GM23248 (cell line): ENCODE measurements at regions not wholly inside any gene's neighbourhood (a gene's known extent, or its start where the extent isn't known, plus 50 kb on each side); places are given as distances from the start of the nearest gene placed in this dataset.

Experiments
- DNase-seq: peaks from one replicate; pipeline ENCODE4 v3.0.0-alpha.2; 2015
- H2AFZ ChIP-seq: fragments of 200-600 bp; sonication (generic); 2 replicates; pipeline ENCODE4 v1.6.1; 2016; ENCODE audit warnings: antibody characterized with exemption
- H3F3A ChIP-seq: fragments of 200-600 bp; sonication (generic); 2 replicates; pipeline ENCODE4 v1.6.1; 2016; ENCODE audit warnings: mild to moderate bottlenecking, antibody characterized with exemption, mixed run types; ENCODE audit not compliant: insufficient read depth
- H3K27ac ChIP-seq: fragments of 200-600 bp; sonication (generic); 2 replicates; pipeline ENCODE4 v1.5.1; 2016; ENCODE audit warnings: mild to moderate bottlenecking
- H3K27me3 ChIP-seq: fragments of 200-600 bp; sonication (generic); replicated peaks from 2 replicates; pipeline ENCODE4 v1.6.1; 2016; ENCODE audit warnings: mild to moderate bottlenecking; ENCODE audit not compliant: insufficient read depth
- H3K36me3 ChIP-seq: fragments of 200-600 bp; sonication (generic); 2 replicates; pipeline ENCODE4 v1.6.1; 2016; ENCODE audit warnings: low read depth, mild to moderate bottlenecking
- H3K4me1 ChIP-seq: fragments of 200-600 bp; sonication (generic); 2 replicates; pipeline ENCODE4 v1.6.1; 2016; ENCODE audit warnings: mild to moderate bottlenecking; ENCODE audit not compliant: insufficient read depth
- H3K4me2 ChIP-seq: fragments of 200-600 bp; sonication (generic); one replicate; pipeline ENCODE4 v1.6.1; 2016; ENCODE audit warnings: mild to moderate bottlenecking; ENCODE audit not compliant: unreplicated experiment
- H3K4me3 ChIP-seq: fragments of 200-600 bp; sonication (generic); 2 replicates; pipeline ENCODE4 v1.5.1; 2016; ENCODE audit warnings: mild to moderate bottlenecking
- H3K79me2 ChIP-seq: fragments of 200-600 bp; sonication (generic); 2 replicates; pipeline ENCODE4 v1.6.1; 2016; ENCODE audit warnings: mild to moderate bottlenecking; ENCODE audit not compliant: insufficient read depth
- H3K9ac ChIP-seq: fragments of 200-600 bp; sonication (generic); 2 replicates; pipeline ENCODE4 v1.6.1; 2016; ENCODE audit warnings: mild to moderate bottlenecking
- H3K9me2 ChIP-seq: fragments of 200-600 bp; sonication (generic); 2 replicates; pipeline ENCODE4 v1.6.1; 2016; ENCODE audit warnings: mixed run types, mild to moderate bottlenecking, moderate library complexity; ENCODE audit not compliant: insufficient read depth
- H3K9me3 ChIP-seq: fragments of 200-600 bp; sonication (generic); one replicate; pipeline ENCODE4 v1.6.1; 2017; ENCODE audit warnings: low read depth
- H4K20me1 ChIP-seq: fragments of 200-600 bp; sonication (generic); 2 replicates; pipeline ENCODE4 v1.6.0; 2016; ENCODE audit not compliant: insufficient read depth
- EZH2 ChIP-seq: fragments of 200-600 bp; sonication (generic); IDR thresholded peaks from 2 replicates; pipeline ENCODE4 v1.6.1; 2018; ENCODE audit warnings: antibody characterized with exemption, mild to moderate bottlenecking; ENCODE audit not compliant: insufficient read depth, poor library complexity, severe bottlenecking
- EZH2phosphoT487 ChIP-seq: fragments of 200-600 bp; sonication (generic); IDR thresholded peaks from 2 replicates; pipeline ENCODE4 v1.6.1; 2018; ENCODE audit warnings: antibody characterized with exemption, moderate library complexity, mild to moderate bottlenecking, low read depth; ENCODE audit not compliant: insufficient read depth
- WGBS, 2 experiments: methylation state at CpG; one replicate each; pipeline ENCODE4 v1.1.6; 2015 to 2017; ENCODE audit warnings: low lambda C conversion rate in 2 of 2, low coverage in 1 of 2; ENCODE audit errors: missing lambda C conversion rate in 2 of 2; 5-methylcytosine and 5-hydroxymethylcytosine counted together
- in situ Hi-C: fragments of 300-500 bp; cut with MboI; formaldehyde crosslinking; loops from 2 replicates; pipeline ENCODE4 v1.15.0; 2020

DNA sequence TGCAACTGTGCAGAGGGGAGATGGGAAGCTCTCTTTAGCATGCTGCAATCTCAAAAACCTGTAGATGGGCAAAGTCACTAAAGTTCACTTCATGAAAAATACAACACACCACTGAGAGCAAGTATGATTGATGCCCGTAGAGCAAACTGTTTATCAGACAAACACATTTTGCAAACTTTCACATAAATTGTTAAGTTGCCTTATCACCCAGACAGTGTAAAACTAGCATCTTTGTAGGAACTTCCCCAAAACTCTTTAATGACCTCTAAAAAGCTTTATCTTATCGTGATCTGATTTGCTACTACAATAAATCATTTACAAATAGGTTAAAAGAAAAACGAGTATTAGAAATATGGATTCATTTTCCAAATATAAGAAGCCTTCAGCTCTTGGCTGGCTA lies 391.0 kb downstream of the LMO4 start:
- Histone ChIP-seq H3K9me2 (no peaks in the 10 kb centered on the region), H3K4me1 (no peaks in the 10 kb centered on the region), H3K4me2 (no peak overlapping the region), H3K79me2 (no peaks in the 10 kb centered on the region), H4K20me1 (no peaks in the 10 kb centered on the region), H3K9me3 (no peaks in the 10 kb centered on the region), H3F3A (no peaks in the 10 kb centered on the region), H3K9ac (no peak overlapping the region), H3K36me3 (no peaks in the 10 kb centered on the region), H2AFZ (no peak overlapping the region), H3K4me3 (no peak overlapping the region), H3K27me3 (no peaks in the 10 kb centered on the region), H3K27ac (no peak overlapping the region)
- WGBS, 2 experiments, result 33 to 37% methylated on average over 3 of the region's 3 CpGs
- in situ Hi-C loops, result no loop called here
- no peak for DNase-seq
- TF ChIP-seq EZH2phosphoT487 (no peak), EZH2 (no peak)

DNA sequence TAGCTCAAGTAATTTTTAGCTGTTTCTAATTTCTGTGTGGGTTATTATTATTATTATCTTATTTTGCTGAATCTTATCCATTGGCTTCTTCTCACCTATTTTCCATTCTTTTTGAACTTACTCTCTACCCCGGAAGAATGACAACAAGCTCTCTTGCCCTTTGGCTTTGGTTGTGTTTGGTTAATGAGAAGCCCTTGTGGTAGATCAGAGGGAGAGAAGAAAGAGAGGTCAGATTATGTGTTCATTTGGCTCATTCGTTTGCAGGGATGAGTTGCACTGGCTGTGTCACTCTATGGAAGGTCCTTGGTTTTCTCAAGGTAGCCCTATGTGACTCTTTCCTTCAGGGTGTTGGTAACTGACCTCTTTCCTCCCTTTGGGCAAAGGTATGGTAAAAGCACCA lies 391.9 kb downstream of the LMO4 start:
- 61% methylated on average over 2 of the region's 2 CpGs for WGBS, 2 experiments
- Histone ChIP-seq H3F3A (no peaks in the 10 kb centered on the region), H3K4me1 (no peaks in the 10 kb centered on the region), H3K79me2 (no peaks in the 10 kb centered on the region), H3K4me2 (no peak overlapping the region), H3K4me3 (no peak overlapping the region), H3K9me2 (no peaks in the 10 kb centered on the region), H3K36me3 (no peaks in the 10 kb centered on the region), H2AFZ (no peak overlapping the region), H3K27ac (no peak overlapping the region), H4K20me1 (no peaks in the 10 kb centered on the region), H3K9me3 (no peaks in the 10 kb centered on the region), H3K9ac (no peak overlapping the region), H3K27me3 (no peaks in the 10 kb centered on the region)
- no peak for TF ChIP-seq EZH2
- TF ChIP-seq EZH2phosphoT487, result no peak
- DNase-seq, result no peak
- in situ Hi-C loops, result no loop called here

DNA sequence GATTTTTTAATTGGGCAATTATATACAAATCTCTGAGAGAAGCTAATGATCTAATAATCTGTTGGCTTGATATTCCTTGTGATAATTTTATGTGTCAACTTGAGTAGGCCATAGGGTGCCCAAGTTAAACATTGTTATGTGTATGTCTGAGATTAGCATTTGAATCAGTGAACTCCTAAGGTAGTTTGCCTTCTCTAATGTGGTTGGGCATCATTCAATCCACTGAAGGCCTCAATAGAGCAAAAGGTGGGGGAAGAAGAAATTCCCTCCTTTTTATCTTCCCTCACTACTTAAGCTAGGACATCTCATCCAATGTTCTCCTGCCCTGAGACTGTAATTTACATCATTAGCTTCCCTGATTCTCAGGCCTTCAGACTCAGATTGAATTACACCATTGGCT lies 394.5 kb downstream of the LMO4 start:
- Histone ChIP-seq H3K4me3 (no peak overlapping the region), H3K4me2 (no peak overlapping the region), H3K9ac (no peak overlapping the region), H3K27me3 (no peaks in the 10 kb centered on the region), H3F3A (no peaks in the 10 kb centered on the region), H3K9me3 (no peaks in the 10 kb centered on the region), H3K27ac (no peak overlapping the region), H3K9me2 (no peaks in the 10 kb centered on the region), H3K4me1 (no peaks in the 10 kb centered on the region), H2AFZ (no peak overlapping the region), H3K36me3 (no peaks in the 10 kb centered on the region), H3K79me2 (no peaks in the 10 kb centered on the region), H4K20me1 (no peaks in the 10 kb centered on the region)
- DNase-seq, result no peak
- TF ChIP-seq EZH2phosphoT487, result no peak
- no peak for TF ChIP-seq EZH2
- in situ Hi-C loops, result no loop called here

DNA sequence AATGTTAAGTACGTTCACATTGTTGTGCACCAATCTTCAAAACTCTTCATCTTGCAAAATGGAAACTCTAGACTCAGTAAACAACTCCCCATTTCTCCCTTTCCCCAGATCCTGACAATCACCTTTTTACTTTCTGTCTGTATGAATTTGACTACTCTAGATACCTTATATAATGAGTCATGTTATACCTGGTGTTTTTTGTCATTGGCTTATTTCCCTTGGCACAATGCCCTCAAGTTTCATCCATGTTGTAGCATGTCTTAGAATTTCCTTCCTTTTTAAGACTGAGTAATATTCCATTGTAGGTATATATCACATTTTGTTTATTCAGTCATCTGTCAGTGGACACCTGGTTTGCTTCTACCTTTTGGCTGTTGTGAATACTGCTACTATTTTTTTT lies 399.5 kb downstream of the LMO4 start:
- H3K4me3 ChIP-seq, result no peak overlapping the region
- WGBS, 2 experiments, result 91 to 100% methylated on average over 1 of the region's 1 CpG
- no peak overlapping the region for H3K4me2 ChIP-seq
- H3K27me3 ChIP-seq, result no peaks in the 10 kb centered on the region
- no peaks in the 10 kb centered on the region for H3K36me3 ChIP-seq
- H3K9me3 ChIP-seq, result no peaks in the 10 kb centered on the region
- no peak overlapping the region for H3K27ac ChIP-seq
- in situ Hi-C loops, result no loop called here
- H3K4me1 ChIP-seq, result no peaks in the 10 kb centered on the region
- no peaks in the 10 kb centered on the region for H4K20me1 ChIP-seq
- no peak for DNase-seq
- no peak for TF ChIP-seq EZH2
- TF ChIP-seq EZH2phosphoT487, result no peak
- no peaks in the 10 kb centered on the region for H3K79me2 ChIP-seq
- no peak overlapping the region for H3K9ac ChIP-seq
- no peaks in the 10 kb centered on the region for H3F3A ChIP-seq
- H3K9me2 ChIP-seq, result no peaks in the 10 kb centered on the region
- H2AFZ ChIP-seq, result no peak overlapping the region

GRCh38 chr1:87730274-87731216 lies 401.9 kb downstream of the LMO4 start:
- no peaks in the 10 kb centered on the region for H3K4me1 ChIP-seq
- H3K79me2 ChIP-seq, result no peaks in the 10 kb centered on the region
- no peaks in the 10 kb centered on the region for H3K9me2 ChIP-seq
- peak; percentile 20 for DNase-seq
- H3K9me3 ChIP-seq, result no peaks in the 10 kb centered on the region
- H3K4me2 ChIP-seq, result no peak overlapping the region
- WGBS, 2 experiments, result 76 to 77% methylated on average over 9 of the region's 9 CpGs
- no peaks in the 10 kb centered on the region for H4K20me1 ChIP-seq
- no peak overlapping the region for H3K27ac ChIP-seq
- no peak overlapping the region for H3K9ac ChIP-seq
- no peak overlapping the region for H3K4me3 ChIP-seq
- no peaks in the 10 kb centered on the region for H3F3A ChIP-seq
- no peak overlapping the region for H2AFZ ChIP-seq
- H3K27me3 ChIP-seq, result no peaks in the 10 kb centered on the region
- TF ChIP-seq EZH2 (no peak), EZH2phosphoT487 (no peak)
- in situ Hi-C loops, result no loop called here
- H3K36me3 ChIP-seq, result no peaks in the 10 kb centered on the region
